Activated T-helper 1 cell treated with anti-CD3 and anti-CD28 coated beads, Interleukin-12 subunit alpha, Interleukin-12 subunit beta, Interleukin-2, Interleukin-4 antibody, amounts not matched to agents 30 ng/mL and 10 ng/mL and 1 ng/mL, durations not matched to agents 14 hours and 24 hours and 36 hours (primary cell): ENCODE measurements at regions not wholly inside any gene's neighbourhood (a gene's known extent, or its start where the extent isn't known, plus 50 kb on each side); places are given as distances from the start of the nearest gene placed in this dataset.

ENCODE experiments used
- DNase-seq: peaks from one replicate; pipeline ENCODE4 v3.0.0; 2021; ENCODE audit warnings: low spot score
- H3K27ac Mint-ChIP-seq: one replicate; pipeline ENCODE4 v1.8.0; 2021; ENCODE audit warnings: mild to moderate bottlenecking, mixed read lengths
- H3K27me3 Mint-ChIP-seq: one replicate; pipeline ENCODE4 v1.8.0; 2022; ENCODE audit warnings: mild to moderate bottlenecking, moderate library complexity, mixed read lengths; ENCODE audit not compliant: insufficient read depth
- H3K36me3 Mint-ChIP-seq: one replicate; pipeline ENCODE4 v1.8.0; 2021; ENCODE audit warnings: low read depth, mixed read lengths
- H3K4me1 Mint-ChIP-seq: one replicate; pipeline ENCODE4 v1.8.0; 2021; ENCODE audit warnings: low read depth, mixed read lengths
- H3K4me3 Mint-ChIP-seq: one replicate; pipeline ENCODE4 v1.8.0; 2021; ENCODE audit warnings: mild to moderate bottlenecking, moderate library complexity, mixed read lengths
- H3K9me3 Mint-ChIP-seq: one replicate; pipeline ENCODE4 v1.8.0; 2021; ENCODE audit warnings: mixed read lengths
- intact Hi-C: fragments of 100-400 bp; cut with micrococcal nuclease; formaldehyde crosslinking; loops from one replicate; pipeline ENCODE4 v1.15.1; 2024

- H3K4me1 Mint-ChIP-seq, result no peaks in the 10 kb centered on the region
- no peak overlapping the region for H3K4me3 Mint-ChIP-seq
- no peaks in the 10 kb centered on the region for H3K9me3 Mint-ChIP-seq
- H3K36me3 Mint-ChIP-seq, result no peaks in the 10 kb centered on the region
- DNase-seq, result no peak
- no peaks in the 10 kb centered on the region for H3K27me3 Mint-ChIP-seq
- no peak overlapping the region for H3K27ac Mint-ChIP-seq
- intact Hi-C loops, result no loop called here
Observed at GRCh38 chr4:12207396-12207795, 778.7 kb upstream of the HS3ST1 start.

GRCh38 chr4:12206091-12206490 is 777.4 kb upstream of the HS3ST1 start:
- H3K27me3 Mint-ChIP-seq, result no peaks in the 10 kb centered on the region
- no peak overlapping the region for H3K4me3 Mint-ChIP-seq
- no peaks in the 10 kb centered on the region for H3K36me3 Mint-ChIP-seq
- H3K4me1 Mint-ChIP-seq, result no peaks in the 10 kb centered on the region
- DNase-seq, result no peak
- no peak overlapping the region for H3K27ac Mint-ChIP-seq
- peaks cover 4% of the 10 kb centered on the region for H3K9me3 Mint-ChIP-seq
- intact Hi-C loops, result no loop called here

- no peaks in the 10 kb centered on the region for H3K36me3 Mint-ChIP-seq
- H3K27ac Mint-ChIP-seq, result no peak overlapping the region
- H3K9me3 Mint-ChIP-seq, result peaks cover 16% of the 10 kb centered on the region
- no peak for DNase-seq
- no peaks in the 10 kb centered on the region for H3K27me3 Mint-ChIP-seq
- intact Hi-C loops, result no loop called here
- H3K4me3 Mint-ChIP-seq, result no peak overlapping the region
- no peaks in the 10 kb centered on the region for H3K4me1 Mint-ChIP-seq
Observed at GRCh38 chr4:12203945-12204344, 775.3 kb upstream of the HS3ST1 start.

- no peak overlapping the region for H3K4me3 Mint-ChIP-seq
- H3K27me3 Mint-ChIP-seq, result no peaks in the 10 kb centered on the region
- no peaks in the 10 kb centered on the region for H3K4me1 Mint-ChIP-seq
- H3K9me3 Mint-ChIP-seq, result peaks cover 24% of the 10 kb centered on the region
- no peak for DNase-seq
- intact Hi-C loops, result no loop called here
- H3K36me3 Mint-ChIP-seq, result no peaks in the 10 kb centered on the region
- H3K27ac Mint-ChIP-seq, result no peak overlapping the region
Observed at GRCh38 chr4:12200226-12200625, 771.5 kb upstream of the HS3ST1 start.

- Mint-ChIP-seq H3K4me3 (no peak overlapping the region), H3K4me1 (no peaks in the 10 kb centered on the region), H3K27me3 (no peaks in the 10 kb centered on the region), H3K9me3 (peaks cover 9% of the 10 kb centered on the region), H3K36me3 (no peaks in the 10 kb centered on the region), H3K27ac (no peak overlapping the region)
- DNase-seq, result no peak
- intact Hi-C loops, result no loop called here
Observed at GRCh38 chr4:12186526-12186925, 757.8 kb upstream of the HS3ST1 start.

- peaks cover 19% of the 10 kb centered on the region for H3K9me3 Mint-ChIP-seq
- DNase-seq, result no peak
- H3K27me3 Mint-ChIP-seq, result no peaks in the 10 kb centered on the region
- H3K4me3 Mint-ChIP-seq, result no peak overlapping the region
- intact Hi-C loops, result no loop called here
- no peaks in the 10 kb centered on the region for H3K36me3 Mint-ChIP-seq
- H3K27ac Mint-ChIP-seq, result no peak overlapping the region
- no peaks in the 10 kb centered on the region for H3K4me1 Mint-ChIP-seq
Observed at GRCh38 chr4:12178614-12179610, 750.2 kb upstream of the HS3ST1 start.

GRCh38 chr4:12177416-12177815 is 748.7 kb upstream of the HS3ST1 start:
- H3K27ac Mint-ChIP-seq, result no peak overlapping the region
- H3K36me3 Mint-ChIP-seq, result no peaks in the 10 kb centered on the region
- H3K4me1 Mint-ChIP-seq, result no peaks in the 10 kb centered on the region
- H3K4me3 Mint-ChIP-seq, result no peak overlapping the region
- intact Hi-C loops, result no loop called here
- no peak for DNase-seq
- no peaks in the 10 kb centered on the region for H3K27me3 Mint-ChIP-seq
- peaks cover 19% of the 10 kb centered on the region for H3K9me3 Mint-ChIP-seq

GRCh38 chr4:12173496-12173895 is 744.8 kb upstream of the HS3ST1 start:
- Mint-ChIP-seq H3K4me1 (no peaks in the 10 kb centered on the region), H3K27me3 (no peaks in the 10 kb centered on the region), H3K27ac (no peak overlapping the region), H3K4me3 (no peak overlapping the region), H3K36me3 (no peaks in the 10 kb centered on the region), H3K9me3 (peaks cover 14% of the 10 kb centered on the region)
- intact Hi-C loops, result no loop called here
- DNase-seq, result no peak

- H3K9me3 Mint-ChIP-seq, result peaks cover 10% of the 10 kb centered on the region
- no peak overlapping the region for H3K4me3 Mint-ChIP-seq
- intact Hi-C loops, result no loop called here
- DNase-seq, result no peak
- H3K27ac Mint-ChIP-seq, result no peak overlapping the region
- no peaks in the 10 kb centered on the region for H3K4me1 Mint-ChIP-seq
- no peaks in the 10 kb centered on the region for H3K36me3 Mint-ChIP-seq
- H3K27me3 Mint-ChIP-seq, result no peaks in the 10 kb centered on the region
Observed at GRCh38 chr4:12172198-12172973, 743.7 kb upstream of the HS3ST1 start.

GRCh38 chr4:12170308-12170707 is 741.6 kb upstream of the HS3ST1 start:
- Mint-ChIP-seq H3K27me3 (no peaks in the 10 kb centered on the region), H3K36me3 (no peaks in the 10 kb centered on the region), H3K9me3 (peaks cover 4% of the 10 kb centered on the region), H3K4me1 (no peaks in the 10 kb centered on the region), H3K4me3 (no peak overlapping the region), H3K27ac (no peak overlapping the region)
- no peak for DNase-seq
- intact Hi-C loops, result no loop called here

GRCh38 chr4:12165616-12166015 is 736.9 kb upstream of the HS3ST1 start:
- no peaks in the 10 kb centered on the region for H3K36me3 Mint-ChIP-seq
- no peak overlapping the region for H3K27ac Mint-ChIP-seq
- H3K4me3 Mint-ChIP-seq, result no peak overlapping the region
- intact Hi-C loops, result no loop called here
- DNase-seq, result no peak
- H3K27me3 Mint-ChIP-seq, result no peaks in the 10 kb centered on the region
- peaks cover 19% of the 10 kb centered on the region for H3K9me3 Mint-ChIP-seq
- no peaks in the 10 kb centered on the region for H3K4me1 Mint-ChIP-seq

- H3K9me3 Mint-ChIP-seq, result peaks cover 15% of the 10 kb centered on the region
- H3K27me3 Mint-ChIP-seq, result no peaks in the 10 kb centered on the region
- H3K27ac Mint-ChIP-seq, result no peak overlapping the region
- no peak for DNase-seq
- no peaks in the 10 kb centered on the region for H3K4me1 Mint-ChIP-seq
- H3K4me3 Mint-ChIP-seq, result no peak overlapping the region
- no peaks in the 10 kb centered on the region for H3K36me3 Mint-ChIP-seq
- intact Hi-C loops, result no loop called here
Observed at GRCh38 chr4:12146339-12146738, 717.6 kb upstream of the HS3ST1 start.

GRCh38 chr4:12145768-12146167 is 717.1 kb upstream of the HS3ST1 start:
- Mint-ChIP-seq H3K4me3 (no peak overlapping the region), H3K36me3 (no peaks in the 10 kb centered on the region), H3K27me3 (no peaks in the 10 kb centered on the region), H3K4me1 (no peaks in the 10 kb centered on the region), H3K27ac (no peak overlapping the region), H3K9me3 (peaks cover 11% of the 10 kb centered on the region)
- no peak for DNase-seq
- intact Hi-C loops, result no loop called here
